Loucy (cell line): ENCODE measurements at regions not wholly inside any gene's neighbourhood (a gene's known extent, or its start where the extent isn't known, plus 50 kb on each side); places are given as distances from the start of the nearest gene placed in this dataset.

Experiments used
- EZH2phosphoT487 ChIP-seq: fragments of 200-600 bp; IDR thresholded peaks from 2 replicates; pipeline ENCODE4 v1.6.1; 2018; ENCODE audit warnings: antibody characterized with exemption, mild to moderate bottlenecking, moderate library complexity, borderline replicate concordance
- TF ChIP-seq, protein P1 (sequence below): fragments of 200-600 bp; sonication (generic); conservative IDR thresholded peaks from 2 replicates; pipeline ENCODE4 v1.5.1; 2014; ENCODE audit warnings: mild to moderate bottlenecking, antibody characterized with exemption, low read length

DNA sequence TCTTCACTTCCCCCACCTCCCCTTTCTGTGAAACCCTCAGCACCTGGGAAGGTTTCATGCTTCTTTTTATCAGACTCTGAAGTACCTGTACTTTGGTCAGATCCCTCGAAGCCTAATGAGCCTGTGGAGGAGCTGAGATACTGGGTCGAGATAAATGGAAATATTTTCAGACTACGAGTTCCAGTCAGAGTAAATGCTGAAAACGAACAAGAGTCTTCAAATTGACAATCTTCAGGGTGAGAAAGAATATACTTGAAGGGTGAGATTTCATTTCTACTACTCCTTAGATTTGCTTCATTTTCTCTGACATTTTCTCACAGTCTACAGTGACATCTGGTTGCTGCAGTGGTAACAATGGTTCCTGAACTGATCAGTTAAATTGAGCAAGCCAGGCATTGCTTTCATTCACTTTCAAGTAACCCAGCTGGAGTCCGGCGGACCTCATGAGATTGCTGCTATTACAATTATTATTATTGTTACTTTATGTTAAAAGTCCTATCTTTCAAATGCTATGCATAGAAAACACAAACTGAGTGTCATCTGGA is 337.2 kb downstream of the VGLL3 start:
- TF ChIP-seq, protein P1, sequence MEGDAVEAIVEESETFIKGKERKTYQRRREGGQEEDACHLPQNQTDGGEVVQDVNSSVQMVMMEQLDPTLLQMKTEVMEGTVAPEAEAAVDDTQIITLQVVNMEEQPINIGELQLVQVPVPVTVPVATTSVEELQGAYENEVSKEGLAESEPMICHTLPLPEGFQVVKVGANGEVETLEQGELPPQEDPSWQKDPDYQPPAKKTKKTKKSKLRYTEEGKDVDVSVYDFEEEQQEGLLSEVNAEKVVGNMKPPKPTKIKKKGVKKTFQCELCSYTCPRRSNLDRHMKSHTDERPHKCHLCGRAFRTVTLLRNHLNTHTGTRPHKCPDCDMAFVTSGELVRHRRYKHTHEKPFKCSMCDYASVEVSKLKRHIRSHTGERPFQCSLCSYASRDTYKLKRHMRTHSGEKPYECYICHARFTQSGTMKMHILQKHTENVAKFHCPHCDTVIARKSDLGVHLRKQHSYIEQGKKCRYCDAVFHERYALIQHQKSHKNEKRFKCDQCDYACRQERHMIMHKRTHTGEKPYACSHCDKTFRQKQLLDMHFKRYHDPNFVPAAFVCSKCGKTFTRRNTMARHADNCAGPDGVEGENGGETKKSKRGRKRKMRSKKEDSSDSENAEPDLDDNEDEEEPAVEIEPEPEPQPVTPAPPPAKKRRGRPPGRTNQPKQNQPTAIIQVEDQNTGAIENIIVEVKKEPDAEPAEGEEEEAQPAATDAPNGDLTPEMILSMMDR, result no peak
- TF ChIP-seq EZH2phosphoT487, result no peak
